ENCODE measurements at regions not wholly inside any gene's neighbourhood (a gene's known extent, or its start where the extent isn't known, plus 50 kb on each side); places are given as distances from the start of the nearest gene placed in this dataset.

- no peak for DNase-seq
- CTCF ChIA-PET, result no interaction called here
- POLR2A ChIA-PET, result no interaction called here
These were observed 382.6 kb upstream of the THBS1 start for GRCh38 chr15:39198044-39199000.

GRCh38 chr15:39199076-39199475, 381.8 kb upstream of the THBS1 start:
- Histone ChIP-seq H3K9me3 (ENCODE audit: control insufficient read depth in 1 of 2, insufficient read depth in 1 of 2, low read length in 2 of 2) (no peaks in the 10 kb centered on the region), H3K4me1 (ENCODE audit: insufficient read depth, low read length) (no peaks in the 10 kb centered on the region), H3K27ac (ENCODE audit: low read depth in 1 of 2, low read length in 2 of 2) (no peak overlapping the region), H3K27me3 (ENCODE audit: control insufficient read depth in 1 of 2, insufficient read depth in 2 of 2, low read length in 2 of 2) (no peaks in the 10 kb centered on the region), H3K4me3 (ENCODE audit: low read length) (no peak overlapping the region), H3K36me3 (ENCODE audit: insufficient read depth, low read length) (no peaks in the 10 kb centered on the region)
- intact Hi-C loops (cut with DNase I, micrococcal nuclease), result no loop called here
- H3K36me3 Mint-ChIP-seq (ENCODE audit: low read depth), result no peaks in the 10 kb centered on the region
- H3K4me3 Mint-ChIP-seq, result no peak overlapping the region
- no peaks in the 10 kb centered on the region for H3K27me3 Mint-ChIP-seq
- no peak overlapping the region for H3K27ac Mint-ChIP-seq
- no peak for ATAC-seq (ENCODE audit: poor library complexity)
- TF ChIP-seq CTCF (IDR thresholded peaks at IDR 0.05), result no peak
- POLR2A ChIA-PET, result no interaction called here
- CTCF ChIA-PET, result no interaction called here
- H3K9me3 Mint-ChIP-seq, result no peaks in the 10 kb centered on the region
- no peak for DNase-seq
- no peaks in the 10 kb centered on the region for H3K4me1 Mint-ChIP-seq (ENCODE audit: low read depth)

More at GRCh38 chr15:39198044-39199000, 382.6 kb upstream of the THBS1 start:
- Histone ChIP-seq H3K4me1 (ENCODE audit: insufficient read depth, low read length) (no peaks in the 10 kb centered on the region), H3K9me3 (ENCODE audit: control insufficient read depth in 1 of 2, insufficient read depth in 1 of 2, low read length in 2 of 2) (no peaks in the 10 kb centered on the region), H3K27me3 (ENCODE audit: control insufficient read depth in 1 of 2, insufficient read depth in 2 of 2, low read length in 2 of 2) (no peaks in the 10 kb centered on the region), H3K27ac (ENCODE audit: low read depth in 1 of 2, low read length in 2 of 2) (no peak overlapping the region), H3K36me3 (ENCODE audit: insufficient read depth, low read length) (no peaks in the 10 kb centered on the region), H3K4me3 (ENCODE audit: low read length) (no peak overlapping the region)
- Mint-ChIP-seq H3K9me3 (no peaks in the 10 kb centered on the region), H3K4me3 (no peak overlapping the region), H3K4me1 (ENCODE audit: low read depth) (no peaks in the 10 kb centered on the region), H3K27me3 (no peaks in the 10 kb centered on the region), H3K27ac (no peak overlapping the region), H3K36me3 (ENCODE audit: low read depth) (no peaks in the 10 kb centered on the region)
- no peak for ATAC-seq (ENCODE audit: poor library complexity)
- intact Hi-C loops (cut with DNase I, micrococcal nuclease), result no loop called here
- TF ChIP-seq CTCF (IDR thresholded peaks at IDR 0.05), result no peak

GRCh38 chr15:39200586-39200985, 380.3 kb upstream of the THBS1 start:
- no peak for TF ChIP-seq CTCF (IDR thresholded peaks at IDR 0.05)
- POLR2A ChIA-PET, result no interaction called here
- Mint-ChIP-seq H3K27ac (no peak overlapping the region), H3K4me1 (ENCODE audit: low read depth) (no peaks in the 10 kb centered on the region), H3K36me3 (ENCODE audit: low read depth) (no peaks in the 10 kb centered on the region), H3K9me3 (no peaks in the 10 kb centered on the region), H3K4me3 (no peak overlapping the region), H3K27me3 (peaks cover under 1% of the 10 kb centered on the region)
- ATAC-seq (ENCODE audit: poor library complexity) (no peak), DNase-seq (no peak)
- no peaks in the 10 kb centered on the region for H3K4me1 ChIP-seq (ENCODE audit: insufficient read depth, low read length)
- no peaks in the 10 kb centered on the region for H3K9me3 ChIP-seq (ENCODE audit: control insufficient read depth in 1 of 2, insufficient read depth in 1 of 2, low read length in 2 of 2)
- H3K36me3 ChIP-seq (ENCODE audit: insufficient read depth, low read length), result no peaks in the 10 kb centered on the region
- no peak overlapping the region for H3K4me3 ChIP-seq (ENCODE audit: low read length)
- H3K27ac ChIP-seq (ENCODE audit: low read depth in 1 of 2, low read length in 2 of 2), result no peak overlapping the region
- intact Hi-C loops (cut with DNase I, micrococcal nuclease), result no loop called here
- CTCF ChIA-PET, result no interaction called here
- no peaks in the 10 kb centered on the region for H3K27me3 ChIP-seq (ENCODE audit: control insufficient read depth in 1 of 2, insufficient read depth in 2 of 2, low read length in 2 of 2)

All from CD4-positive, alpha-beta T cell (primary cell).